ENCODE measurements at regions not wholly inside any gene's neighbourhood (a gene's known extent, or its start where the extent isn't known, plus 50 kb on each side); places are given as distances from the start of the nearest gene placed in this dataset.

GRCh38 chr5:8321272-8321671 is 452.3 kb downstream of the MTRR start:
- H2AFZ ChIP-seq (ENCODE audit: low read length), result no peak overlapping the region
- no peak for DNase-seq (ENCODE audit: low spot score)
- H3K9me3 ChIP-seq (ENCODE audit: low read length), result no peaks in the 10 kb centered on the region
- ChIA-PET CTCF (ENCODE audit: unreplicated experiment) (no interaction called here), POLR2A (interaction anchor here (0.6 kb wide), 1 partner anchor 1134 kb away, joined by 3 read pairs; no protein-coding TSS in a partner anchor)
- no TSS peak for BruUV-seq (replicated peaks)
- H3K79me2 ChIP-seq (ENCODE audit: insufficient read depth, low read depth, low read length), result no peaks in the 10 kb centered on the region
- no peak overlapping the region for H3K4me2 ChIP-seq (ENCODE audit: low read length)
- H4K20me1 ChIP-seq (ENCODE audit: insufficient read depth, low read length), result no peaks in the 10 kb centered on the region
- no peak for TF ChIP-seq EZH2phosphoT487 (IDR thresholded peaks at IDR 0.05; ENCODE audit: borderline replicate concordance, low read depth, low read length)
- no peak for TF ChIP-seq CTCF (conservative IDR thresholded peaks at IDR 0.05; ENCODE audit: low read length)
- no peaks in the 10 kb centered on the region for H3K36me3 ChIP-seq (ENCODE audit: insufficient read depth, low read length)
- intact Hi-C loops (cut with micrococcal nuclease; ENCODE audit: unreplicated experiment), result no loop called here
- H3K9me2 ChIP-seq (ENCODE audit: insufficient read depth, low read length), result no peaks in the 10 kb centered on the region
- no peak overlapping the region for H3K4me3 ChIP-seq (ENCODE audit: low read depth, low read length, poor library complexity, severe bottlenecking)
- no peaks in the 10 kb centered on the region for H3K4me1 ChIP-seq (ENCODE audit: insufficient read depth, low read length, poor library complexity, severe bottlenecking)
- no peak overlapping the region for H3K27ac ChIP-seq (ENCODE audit: low read depth, low read length, poor library complexity, severe bottlenecking)

- no TSS peak for BruUV-seq (replicated peaks)
- no peaks in the 10 kb centered on the region for H3K36me3 ChIP-seq (ENCODE audit: insufficient read depth, low read length)
- POLR2A ChIA-PET, result no interaction called here
- no peaks in the 10 kb centered on the region for H3K4me1 ChIP-seq (ENCODE audit: insufficient read depth, low read length, poor library complexity, severe bottlenecking)
- H3K4me3 ChIP-seq (ENCODE audit: low read depth, low read length, poor library complexity, severe bottlenecking), result no peak overlapping the region
- CTCF ChIA-PET (ENCODE audit: unreplicated experiment), result no interaction called here
- H3K27ac ChIP-seq (ENCODE audit: low read depth, low read length, poor library complexity, severe bottlenecking), result no peak overlapping the region
- TF ChIP-seq EZH2phosphoT487 (IDR thresholded peaks at IDR 0.05; ENCODE audit: borderline replicate concordance, low read depth, low read length) (no peak), CTCF (conservative IDR thresholded peaks at IDR 0.05; ENCODE audit: low read length) (no peak)
- H4K20me1 ChIP-seq (ENCODE audit: insufficient read depth, low read length), result no peaks in the 10 kb centered on the region
- no peaks in the 10 kb centered on the region for H3K79me2 ChIP-seq (ENCODE audit: insufficient read depth, low read depth, low read length)
- intact Hi-C loops (cut with micrococcal nuclease; ENCODE audit: unreplicated experiment), result no loop called here
- no peaks in the 10 kb centered on the region for H3K9me3 ChIP-seq (ENCODE audit: low read length)
- H3K4me2 ChIP-seq (ENCODE audit: low read length), result no peak overlapping the region
- no peak overlapping the region for H2AFZ ChIP-seq (ENCODE audit: low read length)
- H3K9me2 ChIP-seq (ENCODE audit: insufficient read depth, low read length), result no peaks in the 10 kb centered on the region
- no peak for DNase-seq (ENCODE audit: low spot score)
These were observed 453.5 kb downstream of the MTRR start for GRCh38 chr5:8322484-8322883.

DNA sequence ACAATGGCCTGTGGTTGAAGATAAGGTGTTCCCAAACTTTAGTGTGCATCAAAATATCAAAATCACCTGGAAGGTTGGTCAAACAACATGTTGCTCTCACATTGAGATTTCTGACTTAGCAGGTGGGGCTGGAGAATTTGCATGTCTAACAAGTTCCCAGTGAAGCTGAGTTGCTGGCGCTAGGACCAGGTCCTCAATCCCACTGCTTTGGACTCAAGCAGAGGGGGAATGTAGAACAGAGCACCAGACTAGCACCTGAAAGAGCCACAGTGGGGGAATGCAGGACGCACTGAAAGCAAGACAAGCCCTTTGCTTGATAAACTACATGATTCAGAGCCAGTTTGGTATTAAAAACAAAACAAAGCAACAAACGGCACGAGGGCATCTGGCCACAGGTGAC is 458.1 kb downstream of the MTRR start:
- BruUV-seq (replicated peaks), result no TSS peak
- Histone ChIP-seq H3K4me3 (ENCODE audit: low read depth, low read length, poor library complexity, severe bottlenecking) (no peak overlapping the region), H3K9me3 (ENCODE audit: low read length) (no peaks in the 10 kb centered on the region)

More for the DNA sequence above, 458.1 kb downstream of the MTRR start:
- H3K4me1 ChIP-seq (ENCODE audit: insufficient read depth, low read length, poor library complexity, severe bottlenecking), result no peaks in the 10 kb centered on the region
- H3K4me2 ChIP-seq (ENCODE audit: low read length), result no peak overlapping the region
- H3K27ac ChIP-seq (ENCODE audit: low read depth, low read length, poor library complexity, severe bottlenecking), result no peak overlapping the region
- no peaks in the 10 kb centered on the region for H3K9me2 ChIP-seq (ENCODE audit: insufficient read depth, low read length)
- TF ChIP-seq EZH2phosphoT487 (IDR thresholded peaks at IDR 0.05; ENCODE audit: borderline replicate concordance, low read depth, low read length) (no peak), CTCF (conservative IDR thresholded peaks at IDR 0.05; ENCODE audit: low read length) (no peak)
- no peaks in the 10 kb centered on the region for H4K20me1 ChIP-seq (ENCODE audit: insufficient read depth, low read length)
- POLR2A ChIA-PET, result interaction anchor here (0.7 kb wide), 1 partner anchor 791 kb away, joined by 3 read pairs; no protein-coding TSS in a partner anchor
- intact Hi-C loops (cut with micrococcal nuclease; ENCODE audit: unreplicated experiment), result no loop called here
- H2AFZ ChIP-seq (ENCODE audit: low read length), result no peak overlapping the region
- H3K79me2 ChIP-seq (ENCODE audit: insufficient read depth, low read depth, low read length), result no peaks in the 10 kb centered on the region
- DNase-seq (ENCODE audit: low spot score), result no peak
- CTCF ChIA-PET (ENCODE audit: unreplicated experiment), result no interaction called here
- H3K36me3 ChIP-seq (ENCODE audit: insufficient read depth, low read length), result no peaks in the 10 kb centered on the region
